Right lobe of liver (tissue), 4 donors: ENCODE measurements at regions not wholly inside any gene's neighbourhood (a gene's known extent, or its start where the extent isn't known, plus 50 kb on each side); places are given as distances from the start of the nearest gene placed in this dataset.

Experiments
- POLR2A ChIP-seq: fragments of 450-650 bp; IDR thresholded peaks from one replicate; pipeline ENCODE4 v1.6.1; 2017; ENCODE audit warnings: antibody characterized with exemption, mild to moderate bottlenecking
- TF ChIP-seq, protein P1 (sequence below), 4 donors: fragments of 200-600 bp in 3 of 4; fragments of 450-650 bp in 1 of 4; IDR thresholded peaks; one replicate each; pipeline versions ENCODE4 v1.5.1 to v1.8.0; 2016 to 2022; ENCODE audit warnings: antibody characterized with exemption in 4 of 4, mild to moderate bottlenecking in 2 of 4
- donor health status: DM: no; HTN: no; CAD: no.
- donor health status: DM: no; HTN: no; CAD: no.
- donor health status: DM: no; HTN: yes; CAD: no.

DNA sequence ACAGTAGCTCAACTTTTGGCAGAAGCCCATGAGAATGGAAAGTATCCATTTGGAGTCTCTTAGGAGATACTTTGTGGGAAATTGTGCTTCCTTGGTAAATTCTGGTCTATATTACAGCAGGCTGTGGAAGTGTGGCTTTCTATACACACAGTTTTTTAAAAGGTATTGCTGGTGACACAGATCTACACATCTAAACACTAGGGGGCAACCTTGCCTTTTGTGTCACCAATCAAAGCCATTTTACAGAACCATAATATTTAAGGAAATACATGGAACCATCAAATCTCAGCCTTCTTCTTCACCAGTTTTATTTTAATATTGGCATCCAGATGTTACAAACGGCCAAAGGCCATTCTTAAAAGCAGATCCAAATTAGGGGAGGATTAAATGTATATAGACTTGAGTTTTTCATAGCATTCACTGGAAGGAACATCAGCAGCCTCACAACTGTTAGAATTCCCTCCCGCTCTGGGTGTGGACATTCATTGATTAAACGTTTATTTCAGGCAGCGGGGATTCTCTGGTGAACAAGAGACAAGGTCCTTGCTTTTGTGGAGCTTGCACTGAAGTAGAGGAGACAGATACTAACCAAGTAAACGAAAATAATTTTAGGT lies 132.4 kb upstream of the EPB41L4A start:
- TF ChIP-seq, protein P1, sequence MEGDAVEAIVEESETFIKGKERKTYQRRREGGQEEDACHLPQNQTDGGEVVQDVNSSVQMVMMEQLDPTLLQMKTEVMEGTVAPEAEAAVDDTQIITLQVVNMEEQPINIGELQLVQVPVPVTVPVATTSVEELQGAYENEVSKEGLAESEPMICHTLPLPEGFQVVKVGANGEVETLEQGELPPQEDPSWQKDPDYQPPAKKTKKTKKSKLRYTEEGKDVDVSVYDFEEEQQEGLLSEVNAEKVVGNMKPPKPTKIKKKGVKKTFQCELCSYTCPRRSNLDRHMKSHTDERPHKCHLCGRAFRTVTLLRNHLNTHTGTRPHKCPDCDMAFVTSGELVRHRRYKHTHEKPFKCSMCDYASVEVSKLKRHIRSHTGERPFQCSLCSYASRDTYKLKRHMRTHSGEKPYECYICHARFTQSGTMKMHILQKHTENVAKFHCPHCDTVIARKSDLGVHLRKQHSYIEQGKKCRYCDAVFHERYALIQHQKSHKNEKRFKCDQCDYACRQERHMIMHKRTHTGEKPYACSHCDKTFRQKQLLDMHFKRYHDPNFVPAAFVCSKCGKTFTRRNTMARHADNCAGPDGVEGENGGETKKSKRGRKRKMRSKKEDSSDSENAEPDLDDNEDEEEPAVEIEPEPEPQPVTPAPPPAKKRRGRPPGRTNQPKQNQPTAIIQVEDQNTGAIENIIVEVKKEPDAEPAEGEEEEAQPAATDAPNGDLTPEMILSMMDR (IDR thresholded peaks at IDR 0.05), result peak; percentile 71 to 90 (median 78)
- no peak for TF ChIP-seq POLR2A
